ENCODE measurements at regions not wholly inside any gene's neighbourhood (a gene's known extent, or its start where the extent isn't known, plus 50 kb on each side); places are given as distances from the start of the nearest gene placed in this dataset.

DNA sequence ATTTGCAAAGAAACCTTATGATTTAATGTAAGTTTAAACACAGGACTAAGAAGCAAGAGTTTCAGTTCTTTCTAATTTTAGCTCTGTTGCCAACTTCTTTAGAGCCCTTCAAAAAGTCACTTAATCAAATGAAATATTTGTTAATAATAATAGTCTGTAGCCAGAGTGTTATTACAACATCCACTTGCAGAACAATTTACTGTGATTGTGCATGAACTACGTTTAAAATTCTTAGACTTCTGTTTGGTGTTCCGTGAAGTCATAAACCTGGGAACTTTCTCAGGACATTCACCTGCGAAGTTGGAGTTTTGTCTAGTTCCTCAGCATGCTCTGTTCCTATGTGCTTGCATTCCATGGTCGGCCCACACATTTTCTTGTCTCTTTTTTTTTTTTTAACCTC, 244.0 kb upstream of the AVPR1A start:
- H3K36me3 ChIP-seq (ENCODE audit: insufficient read depth, insufficient read length, low read length): no peaks in the 10 kb centered on the region
- no peak overlapping the region for H3K4me3 ChIP-seq (ENCODE audit: insufficient read length, low read depth)
- H3K4me1 ChIP-seq (ENCODE audit: insufficient read depth, insufficient read length): no peaks in the 10 kb centered on the region
- H3K9ac ChIP-seq (ENCODE audit: insufficient read length, low read depth): no peak overlapping the region
- DNase-seq (ENCODE audit: low read depth, low spot score): no peak
- no peaks in the 10 kb centered on the region for H3K27me3 ChIP-seq (ENCODE audit: insufficient read depth, insufficient read length)
- H3K9me3 ChIP-seq (ENCODE audit: insufficient read depth, low read length): peaks cover 7% of the 10 kb centered on the region; the same call in 1 of the 2 replicates
- TF ChIP-seq SUZ12 (IDR thresholded peaks at IDR 0.05; ENCODE audit: extremely low read depth, insufficient read depth, insufficient read length) (no peak), YY1 (IDR thresholded peaks at IDR 0.05; ENCODE audit: insufficient read depth, insufficient read length) (no peak), ZNF274 (IDR thresholded peaks at IDR 0.05; ENCODE audit: low read depth, low read length) (no peak)

- Histone ChIP-seq H3K9ac (ENCODE audit: insufficient read length, low read depth) (no peak overlapping the region), H3K36me3 (ENCODE audit: insufficient read depth, insufficient read length, low read length) (no peaks in the 10 kb centered on the region), H3K9me3 (ENCODE audit: insufficient read depth, low read length) (peaks cover 7% of the 10 kb centered on the region; the same call in 1 of the 2 replicates), H3K27me3 (ENCODE audit: insufficient read depth, insufficient read length) (no peaks in the 10 kb centered on the region), H3K4me1 (ENCODE audit: insufficient read depth, insufficient read length) (no peaks in the 10 kb centered on the region), H3K4me3 (ENCODE audit: insufficient read length, low read depth) (no peak overlapping the region)
- TF ChIP-seq SUZ12 (IDR thresholded peaks at IDR 0.05; ENCODE audit: extremely low read depth, insufficient read depth, insufficient read length) (no peak), ZNF274 (IDR thresholded peaks at IDR 0.05; ENCODE audit: low read depth, low read length) (no peak), YY1 (IDR thresholded peaks at IDR 0.05; ENCODE audit: insufficient read depth, insufficient read length) (no peak)
- DNase-seq (ENCODE audit: low read depth, low spot score): no peak
Measured at GRCh38 chr12:63394349-63394748, 243.3 kb upstream of the AVPR1A start.

GRCh38 chr12:63389211-63389610, 238.2 kb upstream of the AVPR1A start:
- Histone ChIP-seq H3K4me1 (ENCODE audit: insufficient read depth, insufficient read length) (no peaks in the 10 kb centered on the region), H3K9me3 (ENCODE audit: insufficient read depth, low read length) (no peaks in the 10 kb centered on the region), H3K4me3 (ENCODE audit: insufficient read length, low read depth) (no peak overlapping the region), H3K36me3 (ENCODE audit: insufficient read depth, insufficient read length, low read length) (no peaks in the 10 kb centered on the region), H3K27me3 (ENCODE audit: insufficient read depth, insufficient read length) (no peaks in the 10 kb centered on the region), H3K9ac (ENCODE audit: insufficient read length, low read depth) (no peak overlapping the region)
- no peak for DNase-seq (ENCODE audit: low read depth, low spot score)
- TF ChIP-seq ZNF274 (IDR thresholded peaks at IDR 0.05; ENCODE audit: low read depth, low read length) (no peak), SUZ12 (IDR thresholded peaks at IDR 0.05; ENCODE audit: extremely low read depth, insufficient read depth, insufficient read length) (no peak), YY1 (IDR thresholded peaks at IDR 0.05; ENCODE audit: insufficient read depth, insufficient read length) (no peak)

DNA sequence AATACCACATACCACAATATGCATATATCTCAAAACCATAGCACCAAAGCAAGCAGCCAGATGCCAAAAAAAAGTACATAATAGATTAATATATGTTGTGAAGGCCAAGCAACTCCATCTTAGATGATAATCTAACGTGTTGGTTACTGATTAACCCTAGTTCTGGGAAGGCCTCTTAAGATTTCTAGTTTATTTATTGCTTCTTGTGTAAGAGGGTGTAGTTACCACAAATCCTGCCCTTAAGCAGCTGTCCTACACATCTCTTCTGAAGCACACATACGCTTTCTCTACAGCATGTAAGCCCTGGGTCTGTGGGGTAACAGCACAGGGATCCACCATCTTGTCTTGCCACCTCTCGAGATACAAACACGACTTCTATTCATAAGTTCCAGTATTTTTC, 236.8 kb upstream of the AVPR1A start:
- TF ChIP-seq SUZ12 (IDR thresholded peaks at IDR 0.05; ENCODE audit: extremely low read depth, insufficient read depth, insufficient read length): no peak
- no peak for TF ChIP-seq YY1 (IDR thresholded peaks at IDR 0.05; ENCODE audit: insufficient read depth, insufficient read length)
- TF ChIP-seq ZNF274 (IDR thresholded peaks at IDR 0.05; ENCODE audit: low read depth, low read length): no peak
- no peak for DNase-seq (ENCODE audit: low read depth, low spot score)

GRCh38 chr12:63382930-63383329, 231.9 kb upstream of the AVPR1A start:
- no peak for TF ChIP-seq ZNF274 (IDR thresholded peaks at IDR 0.05; ENCODE audit: low read depth, low read length)
- TF ChIP-seq SUZ12 (IDR thresholded peaks at IDR 0.05; ENCODE audit: extremely low read depth, insufficient read depth, insufficient read length): no peak
- no peak for TF ChIP-seq YY1 (IDR thresholded peaks at IDR 0.05; ENCODE audit: insufficient read depth, insufficient read length)
- Histone ChIP-seq H3K4me3 (ENCODE audit: insufficient read length, low read depth) (no peak overlapping the region), H3K9ac (ENCODE audit: insufficient read length, low read depth) (no peak overlapping the region), H3K4me1 (ENCODE audit: insufficient read depth, insufficient read length) (no peaks in the 10 kb centered on the region), H3K9me3 (ENCODE audit: insufficient read depth, low read length) (no peaks in the 10 kb centered on the region), H3K27me3 (ENCODE audit: insufficient read depth, insufficient read length) (no peaks in the 10 kb centered on the region), H3K36me3 (ENCODE audit: insufficient read depth, insufficient read length, low read length) (no peaks in the 10 kb centered on the region)
- DNase-seq (ENCODE audit: low read depth, low spot score): no peak

More for the DNA sequence above, 236.8 kb upstream of the AVPR1A start:
- Histone ChIP-seq H3K36me3 (ENCODE audit: insufficient read depth, insufficient read length, low read length) (no peaks in the 10 kb centered on the region), H3K9ac (ENCODE audit: insufficient read length, low read depth) (no peak overlapping the region), H3K27me3 (ENCODE audit: insufficient read depth, insufficient read length) (no peaks in the 10 kb centered on the region), H3K4me3 (ENCODE audit: insufficient read length, low read depth) (no peak overlapping the region), H3K4me1 (ENCODE audit: insufficient read depth, insufficient read length) (no peaks in the 10 kb centered on the region), H3K9me3 (ENCODE audit: insufficient read depth, low read length) (no peaks in the 10 kb centered on the region)

DNA sequence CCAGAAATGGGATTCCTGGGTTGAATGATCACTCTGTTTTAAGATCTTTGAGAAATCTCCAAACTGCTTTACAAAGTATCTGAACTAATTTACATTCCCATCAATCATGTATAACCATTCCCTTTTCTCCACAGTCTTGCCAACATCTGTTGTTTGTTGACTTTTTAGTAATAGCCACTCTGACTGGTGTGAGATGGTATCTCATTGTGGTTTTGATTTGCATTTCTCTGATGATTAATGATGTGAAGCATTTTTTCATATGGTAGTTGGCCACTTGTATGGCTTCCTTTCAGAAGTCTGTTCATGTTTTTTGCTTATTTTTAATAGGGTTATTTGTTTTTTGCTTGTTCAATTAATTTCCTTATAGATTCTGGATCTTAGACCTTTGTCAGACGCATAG, 211.8 kb upstream of the AVPR1A start:
- Histone ChIP-seq H3K36me3 (ENCODE audit: insufficient read depth, insufficient read length, low read length) (no peaks in the 10 kb centered on the region), H3K4me1 (ENCODE audit: insufficient read depth, insufficient read length) (no peaks in the 10 kb centered on the region), H3K27me3 (ENCODE audit: insufficient read depth, insufficient read length) (no peaks in the 10 kb centered on the region), H3K4me3 (ENCODE audit: insufficient read length, low read depth) (no peak overlapping the region), H3K9me3 (ENCODE audit: insufficient read depth, low read length) (no peaks in the 10 kb centered on the region; the same call in 1 of the 2 replicates), H3K9ac (ENCODE audit: insufficient read length, low read depth) (no peak overlapping the region)
- DNase-seq (ENCODE audit: low read depth, low spot score): no peak
- no peak for TF ChIP-seq YY1 (IDR thresholded peaks at IDR 0.05; ENCODE audit: insufficient read depth, insufficient read length)
- no peak for TF ChIP-seq ZNF274 (IDR thresholded peaks at IDR 0.05; ENCODE audit: low read depth, low read length)
- no peak for TF ChIP-seq SUZ12 (IDR thresholded peaks at IDR 0.05; ENCODE audit: extremely low read depth, insufficient read depth, insufficient read length)

DNA sequence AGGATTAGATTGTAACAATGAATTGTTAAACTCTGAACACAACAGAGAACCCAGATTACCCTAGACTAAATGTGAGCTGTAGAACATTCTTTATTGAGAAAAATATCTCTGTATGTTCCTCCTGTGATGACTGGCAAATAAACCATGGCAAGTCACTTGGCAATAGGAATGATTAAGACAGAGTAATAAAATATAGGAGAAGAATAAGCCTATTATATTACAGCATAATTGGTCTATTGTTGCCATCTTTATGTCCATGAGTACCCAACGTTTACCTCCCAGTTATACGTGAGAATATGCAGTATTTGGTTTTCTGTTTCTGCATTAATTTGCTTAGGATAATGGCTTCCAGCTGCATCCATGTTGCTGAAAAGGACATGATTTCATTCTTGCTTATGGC, 211.2 kb upstream of the AVPR1A start:
- H3K27me3 ChIP-seq (ENCODE audit: insufficient read depth, insufficient read length): no peaks in the 10 kb centered on the region
- TF ChIP-seq SUZ12 (IDR thresholded peaks at IDR 0.05; ENCODE audit: extremely low read depth, insufficient read depth, insufficient read length) (no peak), ZNF274 (IDR thresholded peaks at IDR 0.05; ENCODE audit: low read depth, low read length) (no peak), YY1 (IDR thresholded peaks at IDR 0.05; ENCODE audit: insufficient read depth, insufficient read length) (no peak)
- H3K4me3 ChIP-seq (ENCODE audit: insufficient read length, low read depth): no peak overlapping the region
- H3K36me3 ChIP-seq (ENCODE audit: insufficient read depth, insufficient read length, low read length): no peaks in the 10 kb centered on the region
- no peaks in the 10 kb centered on the region; the same call in 1 of the 2 replicates for H3K9me3 ChIP-seq (ENCODE audit: insufficient read depth, low read length)
- H3K4me1 ChIP-seq (ENCODE audit: insufficient read depth, insufficient read length): no peaks in the 10 kb centered on the region
- DNase-seq (ENCODE audit: low read depth, low spot score): no peak
- no peak overlapping the region for H3K9ac ChIP-seq (ENCODE audit: insufficient read length, low read depth)

Data from NT2/D1 (cell line).